H1 (cell line): ENCODE measurements at regions not wholly inside any gene's neighbourhood (a gene's known extent, or its start where the extent isn't known, plus 50 kb on each side); places are given as distances from the start of the nearest gene placed in this dataset.

Source experiments
- CTCF ChIA-PET: fragments of 300-600 bp; sonication (Branson Sonifier 250); formaldehyde crosslinking; loops from one replicate; lab custom pipeline; 2021; ENCODE audit not compliant: partially characterized antibody; lab: Charles Lee
- POLR2A ChIA-PET: fragments of 300-600 bp; sonication (Branson Sonifier 250); formaldehyde crosslinking; loops from one replicate; lab custom pipeline; 2021; ENCODE audit warnings: inconsistent platforms; ENCODE audit not compliant: partially characterized antibody; lab: Charles Lee
- DNase-seq, 2 experiments: peaks; one replicate each; pipeline versions ENCODE4 v3.0.0 to v3.0.0-alpha.2; 2010 to 2022; ENCODE audit warnings: low spot score in 2 of 2, low read depth in 1 of 2, mixed read lengths in 1 of 2
- FAIRE-seq: peaks from 2 replicates; lab custom pipeline; 2011; peaks lifted over from hg19 to GRCh38; lab: Jason Lieb, UNC
- H2AFZ ChIP-seq: 2 replicates; pipeline ENCODE4 v1.8.1; 2012; ENCODE audit warnings: low read length, inconsistent platforms
- H2AK5ac ChIP-seq: 2 replicates; pipeline ENCODE4 v1.6.1; 2013; ENCODE audit warnings: low read depth, low read length
- H2BK120ac ChIP-seq: replicated peaks from 2 replicates; pipeline ENCODE3; 2013; ENCODE audit warnings: low read depth, low read length, inconsistent platforms
- H2BK12ac ChIP-seq: 2 replicates; pipeline ENCODE4 v1.6.1; 2013; ENCODE audit warnings: low read depth, low read length
- H2BK15ac ChIP-seq: 2 replicates; pipeline ENCODE4 v1.6.1; 2013; ENCODE audit warnings: low read length
- H2BK20ac ChIP-seq: 2 replicates; pipeline ENCODE4 v1.6.1; 2013; ENCODE audit warnings: low read length
- H2BK5ac ChIP-seq: 2 replicates; pipeline ENCODE4 v1.6.1; 2013; ENCODE audit warnings: low read depth, low read length
- H3K14ac ChIP-seq: 2 replicates; pipeline ENCODE4 v1.6.1; 2013; ENCODE audit warnings: inconsistent platforms; ENCODE audit not compliant: insufficient read length
- H3K18ac ChIP-seq: 2 replicates; pipeline ENCODE4 v1.6.1; 2013; ENCODE audit warnings: low read length; ENCODE audit errors: extremely low read depth
- H3K23ac ChIP-seq: 2 replicates; pipeline ENCODE4 v1.6.1; 2013; ENCODE audit warnings: inconsistent platforms; ENCODE audit not compliant: insufficient read length
- H3K23me2 ChIP-seq: 2 replicates; pipeline ENCODE4 v1.6.1; 2013; ENCODE audit warnings: low read depth, low read length
- H3K27ac ChIP-seq: 2 replicates; pipeline ENCODE4 v1.6.1; 2011; ENCODE audit warnings: low read depth, low read length, inconsistent platforms
- H3K27me3 ChIP-seq, 4 experiments: replicated peaks in 1 of 4; 1 replicate in 1 of 4; 2 replicates in 3 of 4; pipeline versions ENCODE4 v1.6.1 to v1.8.1; 2011 to 2013; ENCODE audit warnings: low read length in 3 of 4, mild to moderate bottlenecking in 3 of 4, inconsistent platforms in 2 of 4, mixed read lengths in 2 of 4, moderate library complexity in 1 of 4; ENCODE audit not compliant: control insufficient read depth in 3 of 4, insufficient read depth in 3 of 4; ENCODE audit errors: extremely low read depth in 1 of 4
- H3K36me3 ChIP-seq, 4 experiments: 2 replicates each; pipeline versions ENCODE4 v1.6.1 to v1.8.1; 2011 to 2013; ENCODE audit warnings: mild to moderate bottlenecking in 4 of 4, low read length in 3 of 4, moderate library complexity in 2 of 4, control low read depth in 1 of 4, inconsistent platforms in 1 of 4; ENCODE audit not compliant: insufficient read depth in 4 of 4, control insufficient read depth in 2 of 4
- H3K4ac ChIP-seq: replicated peaks from 2 replicates; pipeline ENCODE3; 2013; ENCODE audit warnings: low read length, low read depth, mixed read lengths, inconsistent platforms; ENCODE audit not compliant: insufficient read length
- H3K4me1 ChIP-seq, 4 experiments: replicated peaks in 1 of 4; 1 replicate in 1 of 4; 2 replicates in 3 of 4; pipeline versions ENCODE4 v1.6.1 to v1.8.1; 2011 to 2013; ENCODE audit warnings: low read length in 3 of 4, inconsistent platforms in 2 of 4, mixed read lengths in 1 of 4; ENCODE audit not compliant: insufficient read depth in 4 of 4, control insufficient read depth in 3 of 4
- H3K4me2 ChIP-seq, 2 experiments: 2 replicates each; pipeline versions ENCODE4 v1.6.1 to v1.8.1; 2011 to 2013; ENCODE audit warnings: low read depth in 2 of 2, low read length in 2 of 2, control low read depth in 1 of 2, inconsistent platforms in 1 of 2, mild to moderate bottlenecking in 1 of 2; ENCODE audit not compliant: insufficient read depth in 1 of 2
- H3K4me3 ChIP-seq, 4 experiments: fragments of 200-600, 300-600 bp in 1 of 4; sonication (generic), shearing (Covaris generic), sonication (Bioruptor Twin) in 1 of 4; 2 replicates each; pipeline versions ENCODE4 v1.5.1 to v1.8.1; 2011 to 2016; ENCODE audit warnings: low read length in 4 of 4, low read depth in 3 of 4, control low read depth in 2 of 4, inconsistent platforms in 2 of 4, mild to moderate bottlenecking in 2 of 4, mixed read lengths in 1 of 4, moderate library complexity in 1 of 4; ENCODE audit not compliant: insufficient read depth in 2 of 4; ENCODE audit errors: extremely low read depth in 1 of 4
- H3K56ac ChIP-seq: replicated peaks from 2 replicates; pipeline ENCODE3; 2013; ENCODE audit warnings: low read depth, mild to moderate bottlenecking, mixed read lengths, low read length, inconsistent platforms; ENCODE audit not compliant: insufficient read length
- H3K79me1 ChIP-seq: 2 replicates; pipeline ENCODE4 v1.6.1; 2013; ENCODE audit warnings: low read depth, low read length, control low read depth
- H3K79me2 ChIP-seq, 2 experiments: 2 replicates each; pipeline versions ENCODE4 v1.6.1 to v1.8.1; 2012 to 2013; ENCODE audit warnings: low read length in 2 of 2, mild to moderate bottlenecking in 2 of 2, inconsistent platforms in 1 of 2; ENCODE audit not compliant: insufficient read depth in 2 of 2, control insufficient read depth in 1 of 2
- H3K9ac ChIP-seq, 4 experiments: replicated peaks in 1 of 4; 1 replicate in 1 of 4; 2 replicates in 3 of 4; pipeline versions ENCODE4 v1.6.1 to v1.8.1; 2011 to 2013; ENCODE audit warnings: low read depth in 3 of 4, low read length in 3 of 4, control low read depth in 2 of 4, mild to moderate bottlenecking in 2 of 4, moderate library complexity in 2 of 4, inconsistent platforms in 1 of 4; ENCODE audit errors: extremely low read depth in 1 of 4
- H3K9me3 ChIP-seq, 2 experiments: 2 replicates each; pipeline versions ENCODE4 v1.6.1 to v1.8.1; 2012 to 2013; ENCODE audit warnings: mild to moderate bottlenecking in 2 of 2, moderate library complexity in 2 of 2, control low read depth in 1 of 2, inconsistent platforms in 1 of 2, low read depth in 1 of 2, low read length in 1 of 2, mixed read lengths in 1 of 2; ENCODE audit not compliant: insufficient read depth in 2 of 2
- H4K20me1 ChIP-seq, 2 experiments: replicated peaks in 1 of 2; 2 replicates each; pipeline versions ENCODE3 to v1.8.1; 2011 to 2013; ENCODE audit warnings: inconsistent platforms in 2 of 2, low read length in 2 of 2, mild to moderate bottlenecking in 1 of 2; ENCODE audit not compliant: insufficient read depth in 2 of 2, control insufficient read depth in 1 of 2
- H4K5ac ChIP-seq: 2 replicates; pipeline ENCODE4 v1.6.1; 2013; ENCODE audit warnings: low read length, low read depth, mixed read lengths, inconsistent platforms; ENCODE audit not compliant: insufficient read length
- H4K8ac ChIP-seq: 2 replicates; pipeline ENCODE4 v1.8.0; 2013; ENCODE audit warnings: mild to moderate bottlenecking, moderate library complexity, low read length, inconsistent platforms; ENCODE audit not compliant: insufficient read depth; ENCODE audit errors: extremely low read depth
- H4K91ac ChIP-seq: replicated peaks from 2 replicates; pipeline ENCODE3; 2013; ENCODE audit warnings: low read length, mixed read lengths, inconsistent platforms; ENCODE audit not compliant: insufficient read length
- BACH1 ChIP-seq: IDR thresholded peaks from 2 replicates; pipeline ENCODE4 v1.6.1; 2012; ENCODE audit warnings: low read length, improper control_type of control experiment
- EGR1 ChIP-seq: IDR thresholded peaks from 2 replicates; pipeline ENCODE4 v1.6.1; 2011; ENCODE audit warnings: low read depth, low read length, borderline replicate concordance
- FOSL1 ChIP-seq: IDR thresholded peaks from 2 replicates; pipeline ENCODE4 v1.6.1; 2011; ENCODE audit warnings: mild to moderate bottlenecking, low read depth, low read length, moderate library complexity; ENCODE audit not compliant: insufficient read depth
- GTF2F1 ChIP-seq: IDR thresholded peaks from 2 replicates; pipeline ENCODE4 v1.6.1; 2012; ENCODE audit warnings: low read depth, low read length, improper control_type of control experiment, borderline replicate concordance
- HDAC2 ChIP-seq, 2 experiments: fragments of 300-600 bp in 1 of 2; sonication (generic) in 1 of 2; IDR thresholded peaks; 2 replicates each; pipeline ENCODE4 v1.6.1; 2011 to 2012; ENCODE audit warnings: low read depth in 2 of 2, low read length in 2 of 2, mild to moderate bottlenecking in 2 of 2, moderate library complexity in 2 of 2, borderline replicate concordance in 1 of 2, inconsistent platforms in 1 of 2
- JUN ChIP-seq: IDR thresholded peaks from 2 replicates; pipeline ENCODE4 v1.6.1; 2011; ENCODE audit warnings: low read depth, mild to moderate bottlenecking, improper control_type of control experiment, low read length
- KDM4A ChIP-seq: IDR thresholded peaks from one replicate; pipeline ENCODE4 v1.7.1; 2012; ENCODE audit warnings: low read depth, mild to moderate bottlenecking, moderate library complexity, low read length, inconsistent platforms; ENCODE audit not compliant: severe bottlenecking
- SIRT6 ChIP-seq: IDR thresholded peaks from one replicate; pipeline ENCODE4 v1.7.1; 2012; ENCODE audit warnings: low read length, inconsistent platforms
- TCF12 ChIP-seq: IDR thresholded peaks from 2 replicates; pipeline ENCODE4 v1.6.1; 2011; ENCODE audit warnings: low read depth, mild to moderate bottlenecking, low read length

DNA sequence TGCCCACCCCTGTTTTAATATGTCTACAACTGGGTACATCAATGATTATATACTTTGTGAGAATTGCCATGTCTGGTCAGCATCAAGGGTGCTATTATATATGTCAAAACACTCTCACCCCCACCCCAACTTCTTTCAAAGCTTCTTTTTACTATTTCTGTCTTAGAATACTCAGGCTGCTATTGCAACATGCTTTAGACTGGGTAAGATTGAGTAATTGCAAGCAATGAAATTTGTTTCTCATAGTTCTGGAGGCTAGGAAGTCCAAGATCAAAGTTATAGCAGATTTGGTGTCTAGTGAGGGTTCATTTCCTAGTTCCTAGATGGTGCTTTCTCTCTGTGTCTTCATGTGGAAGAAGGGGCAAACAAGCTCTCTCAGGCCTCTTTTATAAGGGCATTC is 100.5 kb upstream of the KCNK1 start:
- TF ChIP-seq GTF2F1: no peak
- no peak for TF ChIP-seq KDM4A
- no peak for TF ChIP-seq BACH1
- no peak for TF ChIP-seq SIRT6
- TF ChIP-seq HDAC2 (IDR thresholded peaks at IDR 0.05; ENCODE audit: borderline replicate concordance in 1 of 2, low read depth in 2 of 2, low read length in 2 of 2): no peak
- TF ChIP-seq JUN: no peak
- no peak for TF ChIP-seq FOSL1
- no peak for TF ChIP-seq TCF12
- TF ChIP-seq EGR1: no peak
- Histone ChIP-seq H3K79me1 (no peaks in the 10 kb centered on the region), H3K23ac (no peak overlapping the region), H2BK120ac (no peak overlapping the region), H2AK5ac (no peak overlapping the region), H4K91ac (no peak overlapping the region), H3K18ac (no peak overlapping the region), H2BK15ac (no peak overlapping the region), H3K14ac (no peak overlapping the region), H4K5ac (no peak overlapping the region), H2BK20ac (no peak overlapping the region), H3K4me3 (no peak overlapping the region), H3K4me2 (no peak overlapping the region), H2BK5ac (no peak overlapping the region), H2BK12ac (no peak overlapping the region), H3K9me3 (no peaks in the 10 kb centered on the region), H3K79me2 (no peaks in the 10 kb centered on the region), H3K23me2 (no peaks in the 10 kb centered on the region), H4K8ac (no peak overlapping the region), H3K27ac (no peak overlapping the region), H3K9ac (no peak overlapping the region), H3K4me1 (no peaks in the 10 kb centered on the region), H2AFZ (no peak overlapping the region), H3K4ac (no peak overlapping the region), H3K56ac (no peak overlapping the region), H4K20me1 (no peaks in the 10 kb centered on the region), H3K36me3 (no peaks in the 10 kb centered on the region), H3K27me3 (no peaks in the 10 kb centered on the region)
- ChIA-PET POLR2A (no interaction called here), CTCF (interaction anchor here (0.9 kb wide), 1 partner anchor 73 kb away, joined by 5 read pairs; no protein-coding TSS in a partner anchor)
- DNase-seq (no peak), FAIRE-seq (no peak)
